Fibroblast of skin of left biceps (primary cell): ENCODE measurements at regions not wholly inside any gene's neighbourhood (a gene's known extent, or its start where the extent isn't known, plus 50 kb on each side); places are given as distances from the start of the nearest gene placed in this dataset.
A peak's percentile ranks its signal among the peaks of the same experiment; 100 is the strongest.
"Not testable (repeated sequence)": the region's sequence is repeated elsewhere in the genome, so short reads cannot be mapped to it uniquely, and the experiment has no call there.

Experiments used
- DNase-seq, 2 experiments: peaks; one replicate each; pipeline ENCODE4 v3.0.0-alpha.2; 2013; ENCODE audit warnings: low read depth in 2 of 2

DNA sequence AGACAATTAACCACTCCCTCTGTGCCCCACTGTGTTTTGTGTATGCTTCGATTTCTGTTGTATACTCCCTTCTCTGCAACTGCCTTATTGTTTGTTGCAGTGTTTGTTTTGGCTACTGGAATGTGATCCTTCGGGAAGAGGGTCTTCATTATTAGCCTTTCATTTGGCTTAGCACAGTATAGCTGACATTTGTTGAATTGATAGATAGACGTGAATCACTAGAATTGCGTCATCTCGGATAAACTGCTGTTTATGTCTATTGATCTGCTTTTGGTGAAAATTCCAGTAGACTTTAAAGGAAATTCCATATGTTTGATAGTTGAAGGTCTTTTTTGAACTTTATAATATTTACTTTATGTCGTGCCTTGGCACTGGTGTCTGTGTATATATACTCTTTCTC, 189.9 kb upstream of the EYA4 start:
- no peak for DNase-seq

DNA sequence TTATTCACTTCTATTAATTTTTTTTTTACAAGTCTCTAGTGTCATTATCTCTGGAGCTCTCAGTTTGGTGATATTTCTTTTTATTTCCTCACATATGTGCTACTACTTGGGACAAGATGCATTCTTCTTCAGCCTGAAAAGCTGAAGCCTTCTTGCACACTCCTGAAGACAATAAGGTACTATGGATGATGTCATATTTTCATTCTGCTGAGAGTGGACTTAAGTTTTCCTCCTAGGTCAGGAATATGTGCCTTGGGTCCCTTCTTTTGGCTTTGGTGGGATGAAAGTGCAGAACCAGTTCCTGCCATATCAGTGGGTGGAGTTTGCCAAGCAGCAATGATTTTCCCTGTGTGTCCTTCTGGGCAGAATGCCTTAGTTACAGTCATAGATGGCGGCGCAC, 188.7 kb upstream of the EYA4 start:
- DNase-seq, result no peak

- no peak for DNase-seq
These were observed 185.7 kb upstream of the EYA4 start for GRCh38 chr6:133055441-133055966.

- DNase-seq, result no peak
These were observed 183.8 kb upstream of the EYA4 start for GRCh38 chr6:133057352-133057751.

- no peak for DNase-seq
These were observed 179.1 kb upstream of the EYA4 start for GRCh38 chr6:133062077-133062476.

GRCh38 chr6:133062696-133063306, 178.4 kb upstream of the EYA4 start:
- DNase-seq, result no peak

- no peak for DNase-seq
These were observed 173.2 kb upstream of the EYA4 start for GRCh38 chr6:133067960-133068359.

- no peak for DNase-seq
These were observed 170.6 kb upstream of the EYA4 start for GRCh38 chr6:133070410-133071043.

- no peak for DNase-seq
These were observed 161.3 kb upstream of the EYA4 start for GRCh38 chr6:133079901-133080300.

DNA sequence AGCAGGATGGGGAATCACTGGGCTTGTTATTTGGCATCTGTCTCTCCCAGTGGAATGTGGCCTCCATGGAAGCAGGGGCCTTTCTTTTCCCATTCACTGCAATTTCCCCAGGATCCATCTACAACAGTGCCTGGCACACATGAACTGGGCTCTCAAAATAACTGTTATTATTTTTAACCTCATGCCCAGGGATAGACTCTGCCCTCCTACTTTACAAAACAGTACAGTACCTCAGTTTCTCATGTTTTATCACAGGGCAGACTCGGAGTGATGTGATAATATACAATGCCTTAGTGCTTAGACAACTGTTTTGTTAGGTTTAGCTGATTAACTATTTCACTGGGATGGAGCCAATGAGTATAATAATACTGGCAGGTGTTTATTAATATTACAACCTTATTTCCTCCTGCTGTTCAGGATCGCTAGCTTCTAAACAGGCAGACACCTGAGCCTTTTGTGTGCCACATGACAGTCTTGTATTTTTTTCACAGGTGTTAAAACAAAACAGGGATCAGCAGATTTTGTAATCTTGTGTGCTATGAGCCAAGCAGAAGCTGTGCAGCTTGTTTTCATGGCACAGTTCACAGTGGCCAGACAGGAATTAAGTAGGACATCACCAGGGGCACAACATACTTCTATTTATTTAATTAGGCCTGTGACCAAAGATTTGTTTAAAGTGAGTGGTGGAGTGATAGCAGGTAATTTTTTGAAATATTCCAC, 157.7 kb upstream of the EYA4 start:
- no peak for DNase-seq

GRCh38 chr6:133085471-133085870, 155.7 kb upstream of the EYA4 start:
- no peak for DNase-seq

- DNase-seq, result no peak
These were observed 155.3 kb upstream of the EYA4 start for GRCh38 chr6:133085896-133086295.

DNA sequence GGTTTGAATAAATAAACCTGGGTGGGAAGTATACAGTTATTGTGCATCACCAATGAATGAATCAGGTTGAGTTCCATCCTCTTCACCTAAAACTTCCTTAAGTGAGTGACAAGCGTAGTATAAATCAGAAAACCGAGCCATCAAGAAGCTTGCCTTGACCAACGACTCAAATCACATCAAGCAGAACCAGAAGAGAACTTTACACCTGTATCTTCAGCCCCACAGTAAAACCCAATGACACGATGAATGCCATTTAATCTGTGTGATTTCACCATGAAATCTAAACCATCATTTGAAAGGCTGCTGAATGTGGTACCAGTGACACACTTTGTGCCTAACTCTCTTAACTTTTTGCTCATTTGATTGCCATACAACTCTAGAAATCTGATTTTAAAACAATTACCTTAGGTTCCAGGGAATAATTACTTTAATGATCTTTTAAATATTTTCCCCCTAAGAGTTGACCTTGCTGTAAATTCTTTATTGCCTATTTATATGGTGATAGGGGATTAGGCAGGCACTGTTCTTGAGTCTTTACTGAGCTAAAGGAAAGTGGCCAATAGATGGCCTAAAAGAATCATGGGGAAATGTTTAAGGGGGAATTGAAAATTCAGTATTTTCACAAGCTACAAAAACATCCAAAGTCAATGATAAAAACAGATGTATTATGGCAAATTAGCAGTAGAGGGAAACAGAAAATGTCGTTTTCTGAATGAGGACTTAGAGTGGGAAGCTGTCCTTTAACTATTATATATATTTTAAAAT, 152.0 kb upstream of the EYA4 start:
- DNase-seq, result no peak

DNA sequence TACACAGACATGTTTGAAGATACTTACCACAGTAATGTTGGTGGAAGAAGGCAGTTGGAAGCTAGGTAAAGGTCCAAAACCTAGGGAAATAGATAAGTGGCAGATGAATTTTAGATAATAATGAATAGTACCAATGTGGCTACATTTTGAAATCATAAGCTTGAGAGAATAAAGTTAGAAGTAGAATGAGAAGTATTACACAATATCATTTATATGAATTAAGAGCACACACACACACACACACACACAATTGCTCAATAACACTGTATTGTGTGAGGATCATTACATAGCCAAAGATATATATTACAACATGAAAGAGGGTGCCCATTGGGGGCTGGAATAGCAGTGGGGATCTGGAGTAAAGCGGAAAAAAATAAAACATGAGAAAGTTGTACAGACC, 149.0 kb upstream of the EYA4 start:
- no peak for DNase-seq

DNA sequence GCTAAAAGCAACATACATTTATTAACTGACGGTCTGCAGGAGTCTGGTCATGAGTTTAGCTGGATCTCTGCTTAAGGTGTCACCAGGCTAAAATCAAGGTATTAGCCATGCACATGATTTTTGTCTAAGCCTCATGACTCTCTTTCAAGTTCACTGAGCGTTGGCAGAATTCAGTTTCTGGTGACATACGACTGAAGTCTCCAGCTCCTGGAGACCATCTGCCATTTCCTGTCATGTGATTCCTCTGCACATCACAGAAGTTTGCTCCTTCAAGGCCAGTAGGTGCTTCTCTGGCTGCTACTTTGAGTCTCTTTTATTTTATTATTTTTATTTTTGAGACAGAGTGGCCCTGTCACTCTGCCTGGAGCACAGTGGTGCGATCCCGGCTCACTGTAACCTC, 148.4 kb upstream of the EYA4 start:
- DNase-seq, result no peak

DNA sequence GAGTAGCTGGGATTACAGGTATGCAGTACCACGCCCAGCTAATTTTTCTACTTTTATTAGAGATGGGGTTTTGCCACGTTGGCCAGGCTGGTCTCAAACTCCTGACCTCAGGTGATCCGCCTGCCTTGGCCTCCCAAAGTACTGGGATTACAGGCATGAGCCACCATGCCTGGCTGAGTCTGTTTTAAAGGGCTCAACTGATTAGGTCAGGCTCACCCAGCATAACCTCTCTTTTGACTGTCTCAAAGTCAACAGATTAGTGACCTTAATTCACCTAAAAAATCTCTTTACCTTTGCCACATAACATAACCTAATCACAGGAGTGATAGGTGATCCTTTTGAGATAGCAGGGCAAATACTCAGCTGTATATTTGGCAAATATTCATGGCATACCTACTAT, 147.9 kb upstream of the EYA4 start:
- not testable (repeated sequence) for DNase-seq

- no peak for DNase-seq
These were observed 147.2 kb upstream of the EYA4 start for GRCh38 chr6:133093956-133094355.

GRCh38 chr6:133097208-133097607, 143.9 kb upstream of the EYA4 start:
- DNase-seq, result no peak

- peak; percentile 75 to 80 for DNase-seq
These were observed 141.6 kb upstream of the EYA4 start for GRCh38 chr6:133099573-133099972.

DNA sequence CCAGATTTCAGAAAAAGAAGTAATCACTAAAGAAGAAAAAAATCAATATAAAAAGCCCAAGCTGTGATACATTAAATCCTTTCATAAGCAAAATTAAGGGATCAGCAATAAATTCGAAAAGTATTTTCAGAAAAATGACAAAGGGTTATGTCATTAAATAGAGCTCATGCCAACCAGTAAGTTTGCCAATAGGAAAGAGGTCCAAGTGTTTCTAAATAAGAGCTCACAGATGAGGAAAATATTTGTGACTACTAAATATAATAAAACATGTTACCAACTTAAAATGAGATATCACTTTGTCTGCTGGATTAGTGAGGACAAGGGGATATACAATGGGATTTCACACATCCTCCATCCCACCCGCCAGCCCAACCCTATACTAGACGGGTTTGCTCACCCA, 140.3 kb upstream of the EYA4 start:
- DNase-seq, result no peak

DNA sequence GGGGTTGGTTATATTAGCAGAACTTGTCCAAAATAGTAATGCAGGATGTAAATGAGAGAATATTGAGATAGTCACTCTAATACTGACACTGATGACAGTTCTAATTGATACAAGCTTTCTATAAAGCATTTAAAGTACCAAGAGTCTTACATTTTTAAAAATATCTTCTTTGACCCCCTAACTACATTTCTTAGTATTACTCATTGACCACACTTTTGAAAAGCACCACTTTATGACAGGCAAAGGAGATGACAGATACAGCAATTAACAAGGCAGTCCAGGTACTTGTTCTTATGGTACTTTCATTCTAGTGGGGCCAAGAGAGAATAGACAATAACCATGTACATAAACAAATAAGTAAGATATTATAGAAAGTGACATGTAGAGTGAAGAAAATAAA, 139.4 kb upstream of the EYA4 start:
- DNase-seq, result no peak

DNA sequence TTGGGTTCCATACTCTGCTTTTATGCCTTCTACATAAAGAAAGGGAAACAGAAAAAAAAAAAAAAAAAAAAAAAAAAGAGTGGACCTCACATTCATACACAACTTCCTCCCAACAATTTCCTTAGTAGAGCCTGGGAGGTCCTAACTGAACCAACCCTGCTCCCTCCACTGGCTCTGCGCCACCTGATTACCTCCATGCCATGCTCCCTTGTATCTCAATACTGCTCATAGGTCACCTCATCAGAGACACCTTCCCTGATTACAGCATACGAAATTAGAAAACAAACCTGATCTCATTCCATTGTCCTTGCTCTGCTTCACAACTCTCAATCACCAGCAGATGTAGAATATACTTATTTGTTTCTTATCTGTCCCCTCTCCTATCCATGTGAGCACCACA, 134.2 kb upstream of the EYA4 start:
- no peak for DNase-seq
